Stomach (tissue), 4 donors: ENCODE measurements at regions not wholly inside any gene's neighbourhood (a gene's known extent, or its start where the extent isn't known, plus 50 kb on each side); places are given as distances from the start of the nearest gene placed in this dataset.

Source experiments
- CTCF ChIP-seq, 7 experiments: fragments of 450-650 bp in 4 of 7; fragments of 200-600 bp in 3 of 7; sonication (generic) in 3 of 7; IDR thresholded peaks; one replicate each; pipeline ENCODE4 v1.5.1; 2016 to 2019; ENCODE audit warnings: antibody characterized with exemption in 7 of 7, control low read depth in 2 of 7, mild to moderate bottlenecking in 1 of 7
- POLR2A ChIP-seq, 4 donors: fragments of 450-650 bp; IDR thresholded peaks; one replicate each; pipeline ENCODE4 v1.6.1; 2016; ENCODE audit warnings: antibody characterized with exemption in 4 of 4, control low read depth in 2 of 4, mild to moderate bottlenecking in 1 of 4, moderate library complexity in 1 of 4

DNA sequence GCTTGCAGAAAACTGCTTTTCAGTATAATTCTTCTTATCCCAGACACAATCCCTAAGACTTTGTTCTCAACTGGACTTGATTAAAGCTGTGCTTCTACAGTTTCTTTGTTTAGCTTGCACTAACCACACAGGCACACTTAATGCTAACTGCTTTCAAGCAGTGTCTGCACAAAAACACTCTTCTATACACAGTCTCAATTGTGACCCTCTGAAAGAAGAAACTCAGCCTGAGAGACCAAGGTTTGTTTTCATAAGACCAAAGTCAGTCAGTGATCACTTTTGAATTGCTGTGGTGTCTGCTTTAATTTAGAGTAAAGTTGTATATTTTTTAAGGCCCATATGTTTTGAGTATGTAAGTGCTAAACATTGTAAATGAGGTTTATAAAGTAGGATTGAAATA is 431.2 kb downstream of the KCTD12 start:
- no peak for TF ChIP-seq CTCF (IDR thresholded peaks at IDR 0.05)
- no peak for TF ChIP-seq POLR2A (IDR thresholded peaks at IDR 0.05)
